ENCODE measurements at regions not wholly inside any gene's neighbourhood (a gene's known extent, or its start where the extent isn't known, plus 50 kb on each side); places are given as distances from the start of the nearest gene placed in this dataset.

DNA sequence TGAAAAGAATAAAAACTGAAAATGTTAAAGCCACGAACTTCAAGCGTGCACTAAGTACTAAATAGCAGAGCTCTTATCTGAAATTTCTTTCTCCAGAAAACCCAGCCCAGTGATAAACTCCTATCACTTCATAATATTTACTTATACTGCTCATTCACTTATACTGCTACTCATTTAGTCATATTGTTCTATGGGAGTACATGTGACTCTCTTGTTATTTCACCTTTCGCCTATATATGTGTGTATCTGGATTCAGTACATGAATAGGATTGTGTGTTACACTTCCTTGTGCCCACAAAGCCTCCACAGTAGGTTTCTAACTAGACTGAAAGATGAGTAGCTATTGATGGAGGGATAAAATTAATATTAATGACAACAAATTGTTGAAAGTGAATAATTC is 526.8 kb upstream of the GRAMD2B start:
- H3K4me3 ChIP-seq, result no peak overlapping the region
- no peak for ATAC-seq
- no peak overlapping the region for H3K4me2 ChIP-seq
- no peak for FAIRE-seq
- H3K4me1 ChIP-seq, result no peaks in the 10 kb centered on the region
- WGBS (ENCODE audit: missing lambda C conversion rate), result 19% methylated on average over 3 of the region's 3 CpGs
- ChIA-PET CTCF (no interaction called here), POLR2A (no interaction called here)
- no peaks in the 10 kb centered on the region for H3K9me3 ChIP-seq
- DNase-seq (ENCODE audit: low read depth in 1 of 2, low spot score in 1 of 2), result no peak
- H3K27ac ChIP-seq, result no peak overlapping the region
- TF ChIP-seq, protein P1, sequence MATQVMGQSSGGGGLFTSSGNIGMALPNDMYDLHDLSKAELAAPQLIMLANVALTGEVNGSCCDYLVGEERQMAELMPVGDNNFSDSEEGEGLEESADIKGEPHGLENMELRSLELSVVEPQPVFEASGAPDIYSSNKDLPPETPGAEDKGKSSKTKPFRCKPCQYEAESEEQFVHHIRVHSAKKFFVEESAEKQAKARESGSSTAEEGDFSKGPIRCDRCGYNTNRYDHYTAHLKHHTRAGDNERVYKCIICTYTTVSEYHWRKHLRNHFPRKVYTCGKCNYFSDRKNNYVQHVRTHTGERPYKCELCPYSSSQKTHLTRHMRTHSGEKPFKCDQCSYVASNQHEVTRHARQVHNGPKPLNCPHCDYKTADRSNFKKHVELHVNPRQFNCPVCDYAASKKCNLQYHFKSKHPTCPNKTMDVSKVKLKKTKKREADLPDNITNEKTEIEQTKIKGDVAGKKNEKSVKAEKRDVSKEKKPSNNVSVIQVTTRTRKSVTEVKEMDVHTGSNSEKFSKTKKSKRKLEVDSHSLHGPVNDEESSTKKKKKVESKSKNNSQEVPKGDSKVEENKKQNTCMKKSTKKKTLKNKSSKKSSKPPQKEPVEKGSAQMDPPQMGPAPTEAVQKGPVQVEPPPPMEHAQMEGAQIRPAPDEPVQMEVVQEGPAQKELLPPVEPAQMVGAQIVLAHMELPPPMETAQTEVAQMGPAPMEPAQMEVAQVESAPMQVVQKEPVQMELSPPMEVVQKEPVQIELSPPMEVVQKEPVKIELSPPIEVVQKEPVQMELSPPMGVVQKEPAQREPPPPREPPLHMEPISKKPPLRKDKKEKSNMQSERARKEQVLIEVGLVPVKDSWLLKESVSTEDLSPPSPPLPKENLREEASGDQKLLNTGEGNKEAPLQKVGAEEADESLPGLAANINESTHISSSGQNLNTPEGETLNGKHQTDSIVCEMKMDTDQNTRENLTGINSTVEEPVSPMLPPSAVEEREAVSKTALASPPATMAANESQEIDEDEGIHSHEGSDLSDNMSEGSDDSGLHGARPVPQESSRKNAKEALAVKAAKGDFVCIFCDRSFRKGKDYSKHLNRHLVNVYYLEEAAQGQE (IDR thresholded peaks at IDR 0.05), result no peak
- TF ChIP-seq TP53 (CRISPR knock-in tag; IDR thresholded peaks at IDR 0.05) (no peak), RFX5 (IDR thresholded peaks at IDR 0.05) (no peak), ELK1 (IDR thresholded peaks at IDR 0.05; ENCODE audit: low read depth, low read length) (no peak), CTCF (IDR thresholded peaks at IDR 0.05) (no peak), CHD4 (IDR thresholded peaks at IDR 0.05; ENCODE audit: borderline replicate concordance) (no peak), CBX8 (IDR thresholded peaks at IDR 0.05) (no peak), ZNF302 (CRISPR knock-in tag; IDR thresholded peaks at IDR 0.05) (no peak), HOXB5 (CRISPR knock-in tag; IDR thresholded peaks at IDR 0.05) (no peak), CHD2 (IDR thresholded peaks at IDR 0.05; ENCODE audit: low read length, partially characterized antibody) (no peak), HDAC2 (IDR thresholded peaks at IDR 0.05) (no peak), ESRRA (IDR thresholded peaks at IDR 0.05; ENCODE audit: borderline replicate concordance, low read length) (no peak), EHF (CRISPR knock-in tag; IDR thresholded peaks at IDR 0.05) (no peak), HOXA7 (CRISPR knock-in tag; IDR thresholded peaks at IDR 0.05) (no peak), EHMT2 (IDR thresholded peaks at IDR 0.05; ENCODE audit: low read depth) (no peak), ZFP36 (IDR thresholded peaks at IDR 0.05; ENCODE audit: borderline replicate concordance, partially characterized antibody) (no peak), KDM5A (IDR thresholded peaks at IDR 0.05) (no peak), ZC3H11A (IDR thresholded peaks at IDR 0.05) (no peak), MAZ (IDR thresholded peaks at IDR 0.05; ENCODE audit: borderline replicate concordance, low read depth, low read length) (no peak)
- TF ChIP-seq, protein P2, sequence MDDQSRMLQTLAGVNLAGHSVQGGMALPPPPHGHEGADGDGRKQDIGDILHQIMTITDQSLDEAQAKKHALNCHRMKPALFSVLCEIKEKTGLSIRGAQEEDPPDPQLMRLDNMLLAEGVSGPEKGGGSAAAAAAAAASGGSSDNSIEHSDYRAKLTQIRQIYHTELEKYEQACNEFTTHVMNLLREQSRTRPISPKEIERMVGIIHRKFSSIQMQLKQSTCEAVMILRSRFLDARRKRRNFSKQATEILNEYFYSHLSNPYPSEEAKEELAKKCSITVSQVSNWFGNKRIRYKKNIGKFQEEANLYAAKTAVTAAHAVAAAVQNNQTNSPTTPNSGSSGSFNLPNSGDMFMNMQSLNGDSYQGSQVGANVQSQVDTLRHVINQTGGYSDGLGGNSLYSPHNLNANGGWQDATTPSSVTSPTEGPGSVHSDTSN (IDR thresholded peaks at IDR 0.05), result no peak

DNA sequence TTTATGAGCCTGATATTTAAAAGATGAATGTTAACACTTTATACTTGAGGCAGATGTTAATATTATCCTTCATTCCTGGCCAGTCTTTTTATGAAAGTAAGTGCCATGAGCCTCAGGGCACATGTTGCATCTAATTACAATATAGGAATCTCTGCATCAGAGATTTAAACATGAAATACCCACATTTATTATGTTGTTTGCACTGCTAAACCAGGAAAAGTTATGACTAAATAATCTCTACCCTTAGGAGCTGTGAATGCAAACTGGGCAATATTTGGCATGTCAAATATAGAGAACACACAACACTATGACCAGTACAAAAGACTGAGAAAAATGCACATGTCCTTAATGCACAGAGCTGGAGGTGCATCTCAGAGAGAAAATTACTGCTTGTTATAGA is 526.1 kb upstream of the GRAMD2B start:
- POLR2A ChIA-PET, result no interaction called here
- H3K9me3 ChIP-seq, result no peaks in the 10 kb centered on the region
- H3K4me3 ChIP-seq, result no peak overlapping the region
- DNase-seq (ENCODE audit: low read depth in 1 of 2, low spot score in 1 of 2) (no peak), ATAC-seq (no peak), FAIRE-seq (no peak)
- CTCF ChIA-PET, result no interaction called here
- no peaks in the 10 kb centered on the region for H3K4me1 ChIP-seq
- no peak overlapping the region for H3K27ac ChIP-seq
- H3K4me2 ChIP-seq, result no peak overlapping the region
- TF ChIP-seq CBX2 (IDR thresholded peaks at IDR 0.05; ENCODE audit: borderline replicate concordance, low read depth) (no peak), ELK1 (IDR thresholded peaks at IDR 0.05; ENCODE audit: low read depth, low read length) (no peak), RAD21 (conservative IDR thresholded peaks at IDR 0.05 in 1 of 2, IDR thresholded peaks at IDR 0.05 in 1 of 2) (no peak), E2F6 (IDR thresholded peaks at IDR 0.05; ENCODE audit: borderline replicate concordance, low read depth) (no peak), SMC3 (IDR thresholded peaks at IDR 0.05) (no peak), ZC3H11A (IDR thresholded peaks at IDR 0.05) (no peak), CHD2 (IDR thresholded peaks at IDR 0.05; ENCODE audit: low read length, partially characterized antibody) (no peak)
- TF ChIP-seq, protein P1 (IDR thresholded peaks at IDR 0.05), result no peak
